A549 (cell line): ENCODE measurements at regions not wholly inside any gene's neighbourhood (a gene's known extent, or its start where the extent isn't known, plus 50 kb on each side); places are given as distances from the start of the nearest gene placed in this dataset.

ENCODE experiments used
- ATAC-seq, 2 experiments: fragments of 200-7000 bp in 1 of 2; fragments of >200 bp in 1 of 2; cut with Nextera tagmentation in 1 of 2; cut with Tn5 transposase in 1 of 2; 3 replicates each; pipeline versions ENCODE4 v1.8.0 to v1.9.1; 2018 to 2020; ENCODE audit warnings: mild to moderate bottlenecking in 1 of 2, moderate library complexity in 1 of 2
- CTCF ChIA-PET: fragments of 300-600 bp; sonication (Branson Sonifier 250); formaldehyde crosslinking; extraction: SDS; loops from one replicate; lab custom pipeline; 2021; ENCODE audit warnings: antibody characterized with exemption, inconsistent platforms; lab: Yijun Ruan, JAX
- POLR2A ChIA-PET: fragments of 350-600 bp; formaldehyde crosslinking; extraction: SDS; loops from one replicate; lab custom pipeline; 2021; ENCODE audit warnings: antibody characterized with exemption, inconsistent platforms; lab: Yijun Ruan, JAX
- DNase-seq, 2 experiments: peaks; one replicate each; pipeline versions ENCODE4 v3.0.0 to v3.0.0-alpha.2; 2011 to 2016; ENCODE audit warnings: low read depth in 1 of 2, low spot score in 1 of 2
- FAIRE-seq: peaks from 2 replicates; lab custom pipeline; 2011; peaks lifted over from hg19 to GRCh38; lab: Jason Lieb, UNC
- H3K27ac ChIP-seq, 2 experiments: fragments of >200 bp; sonication (Bioruptor Twin); formaldehyde crosslinking; 3 replicates each; pipeline ENCODE4 v1.5.1; 2016 to 2017
- H3K4me1 ChIP-seq: fragments of >200 bp; sonication (Bioruptor Twin); formaldehyde crosslinking; 3 replicates; pipeline ENCODE4 v1.6.1; 2016
- H3K4me2 ChIP-seq: fragments of >200 bp; sonication (Bioruptor Twin); formaldehyde crosslinking; 3 replicates; pipeline ENCODE4 v1.6.1; 2016
- H3K4me3 ChIP-seq: fragments of >200 bp; sonication (Bioruptor Twin); formaldehyde crosslinking; 3 replicates; pipeline ENCODE4 v1.5.1; 2016
- H3K9me3 ChIP-seq: fragments of >200 bp; sonication (Bioruptor Twin); formaldehyde crosslinking; 3 replicates; pipeline ENCODE4 v1.6.1; 2016
- BHLHE40 ChIP-seq: IDR thresholded peaks from 2 replicates; pipeline ENCODE4 v1.6.1; 2012; ENCODE audit warnings: low read depth, low read length, inconsistent platforms
- CBX2 ChIP-seq: fragments of 200-600 bp; sonication (generic); IDR thresholded peaks from 2 replicates; pipeline ENCODE4 v1.6.1; 2016; ENCODE audit warnings: low read depth, mild to moderate bottlenecking, borderline replicate concordance
- CHD2 ChIP-seq: fragments of 150-350 bp; IDR thresholded peaks from 2 replicates; pipeline ENCODE4 v1.6.1; 2014; ENCODE audit warnings: low read length; ENCODE audit not compliant: partially characterized antibody
- CHD4 ChIP-seq: fragments of 200-600 bp; sonication (generic); IDR thresholded peaks from 2 replicates; pipeline ENCODE4 v1.6.1; 2016; ENCODE audit warnings: antibody characterized with exemption, mild to moderate bottlenecking, borderline replicate concordance
- E2F6 ChIP-seq: IDR thresholded peaks from 2 replicates; pipeline ENCODE4 v1.6.1; 2012; ENCODE audit warnings: low read depth, borderline replicate concordance
- FOSB ChIP-seq: fragments of 250-450 bp; sonication (Bioruptor Pico); IDR thresholded peaks from 2 replicates; pipeline ENCODE4 v1.5.0; 2020; ENCODE audit warnings: mild to moderate bottlenecking, moderate library complexity
- FOXS1 ChIP-seq: fragments of 250-450 bp; sonication (Bioruptor Pico); IDR thresholded peaks from 2 replicates; pipeline ENCODE4 v1.5.0; 2020; ENCODE audit warnings: mild to moderate bottlenecking, moderate library complexity
- GATA3 ChIP-seq: IDR thresholded peaks from 2 replicates; pipeline ENCODE4 v1.6.1; 2012; ENCODE audit warnings: borderline replicate concordance
- HOXB13 ChIP-seq: fragments of 250-450 bp; sonication (Bioruptor Pico); IDR thresholded peaks from 2 replicates; pipeline ENCODE4 v1.5.0; 2020; ENCODE audit warnings: low read depth, mild to moderate bottlenecking, moderate library complexity
- HOXB5 ChIP-seq: fragments of 250-450 bp; sonication (Bioruptor Pico); IDR thresholded peaks from 2 replicates; pipeline ENCODE4 v1.5.0; 2020; ENCODE audit warnings: mild to moderate bottlenecking, moderate library complexity
- JUNB ChIP-seq: fragments of >200 bp; sonication (Bioruptor Twin); formaldehyde crosslinking; IDR thresholded peaks from 2 replicates; pipeline ENCODE4 v1.6.1; 2016
- KDM1A ChIP-seq: fragments of 200-600 bp; sonication (generic); IDR thresholded peaks from 2 replicates; pipeline ENCODE4 v1.6.1; 2016; ENCODE audit warnings: low read depth, mild to moderate bottlenecking
- MAX ChIP-seq: IDR thresholded peaks from 2 replicates; pipeline ENCODE4 v1.6.1; 2012
- MAZ ChIP-seq: fragments of 150-350 bp; IDR thresholded peaks from 2 replicates; pipeline ENCODE4 v1.6.1; 2014; ENCODE audit warnings: antibody characterized with exemption, low read depth, low read length, borderline replicate concordance
- NFE2L2 ChIP-seq: fragments of 150-350 bp; conservative IDR thresholded peaks from 2 replicates; pipeline ENCODE4 v1.6.1; 2014; ENCODE audit warnings: low read length
- NPAS2 ChIP-seq: fragments of 250-450 bp; sonication (Bioruptor Pico); IDR thresholded peaks from 2 replicates; pipeline ENCODE4 v1.8.0; 2022; ENCODE audit warnings: mild to moderate bottlenecking, moderate library complexity, borderline replicate concordance
- POLR2A ChIP-seq: IDR thresholded peaks from 2 replicates; pipeline ENCODE4 v1.6.1; 2012; ENCODE audit warnings: mild to moderate bottlenecking, low read length
- RAD21 ChIP-seq, 2 experiments: fragments of >200 bp in 1 of 2; sonication (Bioruptor Twin) in 1 of 2; formaldehyde crosslinking in 1 of 2; IDR thresholded peaks in 1 of 2; conservative IDR thresholded peaks in 1 of 2; 2 replicates in 1 of 2; 3 replicates in 1 of 2; pipeline ENCODE4 v1.6.1; 2012 to 2018; ENCODE audit warnings: inconsistent platforms in 1 of 2
- RARB ChIP-seq: fragments of 250-450 bp; sonication (Bioruptor Pico); IDR thresholded peaks from 2 replicates; pipeline ENCODE4 v1.8.0; 2021; ENCODE audit warnings: mild to moderate bottlenecking, moderate library complexity
- ZFP36 ChIP-seq: fragments of 450-650 bp; IDR thresholded peaks from 2 replicates; pipeline ENCODE4 v1.6.1; 2014; ENCODE audit warnings: borderline replicate concordance; ENCODE audit not compliant: partially characterized antibody
- ZSCAN20 ChIP-seq: fragments of 250-450 bp; sonication (Bioruptor Pico); IDR thresholded peaks from 2 replicates; pipeline ENCODE4 v1.8.0; 2022; ENCODE audit warnings: mild to moderate bottlenecking, moderate library complexity
- WGBS: methylation state at CpG from one replicate; pipeline ENCODE4 v1.1.6; 2017; ENCODE audit errors: missing lambda C conversion rate; 5-methylcytosine and 5-hydroxymethylcytosine counted together
- TF ChIP-seq, protein P1 (sequence below): fragments of 200-600 bp; sonication (generic); IDR thresholded peaks from 2 replicates; pipeline ENCODE4 v1.6.1; 2016; ENCODE audit warnings: antibody characterized with exemption, mild to moderate bottlenecking, moderate library complexity
- TF ChIP-seq, protein P2 (sequence below): fragments of 150-350 bp; IDR thresholded peaks from 2 replicates; pipeline ENCODE4 v1.6.1; 2014; ENCODE audit warnings: low read depth, mild to moderate bottlenecking, low read length

GRCh38 chr2:19484736-19485135 is 126.3 kb upstream of the OSR1 start (continued):
- TF ChIP-seq MAX (no peak), NFE2L2 (no peak), HOXB5 (CRISPR knock-in tag) (no peak), BHLHE40 (no peak)

GRCh38 chr2:19480673-19481072 is 122.2 kb upstream of the OSR1 start:
- H3K27ac ChIP-seq = 0 out of 6 replicates have a peak overlapping the region, but pooled peaks of 1 of the 2 experiments have one; percentile 6
- CTCF ChIA-PET = no interaction called here
- FAIRE-seq (no peak), DNase-seq (no peak), ATAC-seq (no peak)
- H3K4me3 ChIP-seq = no peak overlapping the region
- no peak overlapping the region for H3K4me2 ChIP-seq
- H3K4me1 ChIP-seq = peaks cover 16% of the 10 kb centered on the region
- H3K9me3 ChIP-seq = no peaks in the 10 kb centered on the region
- POLR2A ChIA-PET = no interaction called here
- TF ChIP-seq ZSCAN20 (no peak), RARB (CRISPR knock-in tag) (no peak)
- WGBS = 63% methylated on average over 5 of the region's 5 CpGs

GRCh38 chr2:19479666-19480065 is 121.2 kb upstream of the OSR1 start:
- H3K9me3 ChIP-seq = no peaks in the 10 kb centered on the region
- H3K4me1 ChIP-seq = peaks cover 16% of the 10 kb centered on the region
- ChIA-PET CTCF (no interaction called here), POLR2A (no interaction called here)
- no peak for DNase-seq
- peak overlapping the region in 1 of 2 experiments; percentile 28; a peak in 1 of 6 replicates for H3K27ac ChIP-seq
- 92% methylated on average over 1 of the region's 1 CpG for WGBS
- TF ChIP-seq CHD4 (no peak), NPAS2 (CRISPR knock-in tag) (no peak), ZSCAN20 (no peak), FOXS1 (CRISPR knock-in tag) (no peak)
- TF ChIP-seq, all 56 proteins: peak for 0
- FAIRE-seq (no peak), ATAC-seq (no peak)
- H3K4me3 ChIP-seq = no peak overlapping the region
- H3K4me2 ChIP-seq = no peak overlapping the region

DNA sequence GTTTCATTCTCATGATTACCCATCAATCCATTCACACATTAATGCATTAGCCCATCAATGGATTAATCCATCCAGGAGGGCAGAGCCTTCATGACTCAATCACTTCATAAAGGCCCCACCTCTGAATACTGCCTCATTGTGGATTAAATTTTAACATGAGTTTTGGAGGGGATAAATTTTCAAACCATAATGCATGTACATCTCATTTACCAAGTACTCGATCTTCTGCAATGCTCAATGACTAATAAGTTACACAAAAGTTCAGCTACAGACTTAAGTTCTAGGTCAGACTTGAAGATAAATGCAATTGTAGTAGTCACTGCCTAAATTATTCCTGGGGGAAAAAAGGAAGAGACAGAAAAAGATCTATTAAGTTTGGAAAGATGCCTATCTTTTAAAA is 120.0 kb upstream of the OSR1 start:
- CTCF ChIA-PET = interaction anchor here (0.6 kb wide), 1 partner anchor 92 kb away, joined by 3 read pairs; no protein-coding TSS in a partner anchor
- H3K4me2 ChIP-seq = peak overlapping the region; percentile 44
- peak in 1 of 2 experiments; percentile 50 for DNase-seq
- POLR2A ChIA-PET = no interaction called here
- peaks cover 16% of the 10 kb centered on the region for H3K4me1 ChIP-seq
- H3K27ac ChIP-seq = peak overlapping the region; percentile 34 to 66; a peak in 4 of 6 replicates
- peak; percentile 50 to 79; a peak in 4 of 6 replicates for ATAC-seq
- TF ChIP-seq JUNB = peak; percentile 73
- TF ChIP-seq RAD21 (conservative IDR thresholded peaks at IDR 0.05 in 1 of 2, IDR thresholded peaks at IDR 0.05 in 1 of 2) = peak in 1 of 2 experiments; percentile 11; a peak in 1 of 5 replicates
- no peak for TF ChIP-seq GATA3
- 0% methylated on average over 1 of the region's 1 CpG for WGBS
- H3K9me3 ChIP-seq = no peaks in the 10 kb centered on the region
- peak; percentile 36 for FAIRE-seq
- H3K4me3 ChIP-seq = no peak overlapping the region

GRCh38 chr2:19476327-19476726 is 117.9 kb upstream of the OSR1 start:
- ChIA-PET POLR2A (no interaction called here), CTCF (interaction anchor here (1.0 kb wide), 1 partner anchor 17 kb away, joined by 3 read pairs; no protein-coding TSS in a partner anchor)
- H3K4me1 ChIP-seq = peaks cover 16% of the 10 kb centered on the region
- no peak overlapping the region for H3K27ac ChIP-seq
- no peak for DNase-seq
- H3K9me3 ChIP-seq = no peaks in the 10 kb centered on the region
- H3K4me3 ChIP-seq = no peak overlapping the region
- ATAC-seq = no peak
- no peak overlapping the region for H3K4me2 ChIP-seq
- WGBS = 78% methylated on average over 2 of the region's 2 CpGs
- FAIRE-seq = no peak
- TF ChIP-seq MAZ (no peak), RARB (CRISPR knock-in tag) (no peak), RAD21 (conservative IDR thresholded peaks at IDR 0.05 in 1 of 2, IDR thresholded peaks at IDR 0.05 in 1 of 2) (no peak), ZFP36 (no peak), NFE2L2 (no peak), CBX2 (no peak), E2F6 (no peak), BHLHE40 (no peak), MAX (no peak), CHD2 (no peak), KDM1A (no peak), FOSB (CRISPR knock-in tag) (no peak), HOXB13 (CRISPR knock-in tag) (no peak), POLR2A (no peak)
- TF ChIP-seq, protein P1, sequence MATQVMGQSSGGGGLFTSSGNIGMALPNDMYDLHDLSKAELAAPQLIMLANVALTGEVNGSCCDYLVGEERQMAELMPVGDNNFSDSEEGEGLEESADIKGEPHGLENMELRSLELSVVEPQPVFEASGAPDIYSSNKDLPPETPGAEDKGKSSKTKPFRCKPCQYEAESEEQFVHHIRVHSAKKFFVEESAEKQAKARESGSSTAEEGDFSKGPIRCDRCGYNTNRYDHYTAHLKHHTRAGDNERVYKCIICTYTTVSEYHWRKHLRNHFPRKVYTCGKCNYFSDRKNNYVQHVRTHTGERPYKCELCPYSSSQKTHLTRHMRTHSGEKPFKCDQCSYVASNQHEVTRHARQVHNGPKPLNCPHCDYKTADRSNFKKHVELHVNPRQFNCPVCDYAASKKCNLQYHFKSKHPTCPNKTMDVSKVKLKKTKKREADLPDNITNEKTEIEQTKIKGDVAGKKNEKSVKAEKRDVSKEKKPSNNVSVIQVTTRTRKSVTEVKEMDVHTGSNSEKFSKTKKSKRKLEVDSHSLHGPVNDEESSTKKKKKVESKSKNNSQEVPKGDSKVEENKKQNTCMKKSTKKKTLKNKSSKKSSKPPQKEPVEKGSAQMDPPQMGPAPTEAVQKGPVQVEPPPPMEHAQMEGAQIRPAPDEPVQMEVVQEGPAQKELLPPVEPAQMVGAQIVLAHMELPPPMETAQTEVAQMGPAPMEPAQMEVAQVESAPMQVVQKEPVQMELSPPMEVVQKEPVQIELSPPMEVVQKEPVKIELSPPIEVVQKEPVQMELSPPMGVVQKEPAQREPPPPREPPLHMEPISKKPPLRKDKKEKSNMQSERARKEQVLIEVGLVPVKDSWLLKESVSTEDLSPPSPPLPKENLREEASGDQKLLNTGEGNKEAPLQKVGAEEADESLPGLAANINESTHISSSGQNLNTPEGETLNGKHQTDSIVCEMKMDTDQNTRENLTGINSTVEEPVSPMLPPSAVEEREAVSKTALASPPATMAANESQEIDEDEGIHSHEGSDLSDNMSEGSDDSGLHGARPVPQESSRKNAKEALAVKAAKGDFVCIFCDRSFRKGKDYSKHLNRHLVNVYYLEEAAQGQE = no peak
- TF ChIP-seq, protein P2, sequence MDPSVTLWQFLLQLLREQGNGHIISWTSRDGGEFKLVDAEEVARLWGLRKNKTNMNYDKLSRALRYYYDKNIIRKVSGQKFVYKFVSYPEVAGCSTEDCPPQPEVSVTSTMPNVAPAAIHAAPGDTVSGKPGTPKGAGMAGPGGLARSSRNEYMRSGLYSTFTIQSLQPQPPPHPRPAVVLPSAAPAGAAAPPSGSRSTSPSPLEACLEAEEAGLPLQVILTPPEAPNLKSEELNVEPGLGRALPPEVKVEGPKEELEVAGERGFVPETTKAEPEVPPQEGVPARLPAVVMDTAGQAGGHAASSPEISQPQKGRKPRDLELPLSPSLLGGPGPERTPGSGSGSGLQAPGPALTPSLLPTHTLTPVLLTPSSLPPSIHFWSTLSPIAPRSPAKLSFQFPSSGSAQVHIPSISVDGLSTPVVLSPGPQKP = no peak
